ENCODE measurements at regions not wholly inside any gene's neighbourhood (a gene's known extent, or its start where the extent isn't known, plus 50 kb on each side); places are given as distances from the start of the nearest gene placed in this dataset.

GRCh38 chr3:20236603-20237002 is 50.6 kb upstream of the SGO1 start:
- H4K20me1 ChIP-seq (ENCODE audit: insufficient read depth, low read length, poor library complexity, severe bottlenecking) = no peaks in the 10 kb centered on the region
- H3K27me3 ChIP-seq (ENCODE audit: insufficient read depth, low read length, poor library complexity, severe bottlenecking) = no peaks in the 10 kb centered on the region
- H3K4me1 ChIP-seq (ENCODE audit: insufficient read depth, low read length, poor library complexity, severe bottlenecking) = no peaks in the 10 kb centered on the region
- no peaks in the 10 kb centered on the region for H3K9me3 ChIP-seq (ENCODE audit: insufficient read depth, low read depth, low read length)
- H3K4me2 ChIP-seq (ENCODE audit: low read depth, low read length, poor library complexity, severe bottlenecking) = no peak overlapping the region
- H3K9me2 ChIP-seq (replicated peaks; ENCODE audit: low read depth, low read length) = no peaks in the 10 kb centered on the region
- no peak overlapping the region for H3K9ac ChIP-seq (ENCODE audit: low read depth, low read length, poor library complexity, severe bottlenecking)
- no peak overlapping the region for H3K4me3 ChIP-seq (ENCODE audit: low read length, poor library complexity, severe bottlenecking)
- H2AFZ ChIP-seq (ENCODE audit: low read length) = no peak overlapping the region
- no peaks in the 10 kb centered on the region for H3K36me3 ChIP-seq (ENCODE audit: insufficient read depth, low read length)
- H3F3A ChIP-seq (ENCODE audit: low read depth) = no peaks in the 10 kb centered on the region
- TF ChIP-seq, protein P1, sequence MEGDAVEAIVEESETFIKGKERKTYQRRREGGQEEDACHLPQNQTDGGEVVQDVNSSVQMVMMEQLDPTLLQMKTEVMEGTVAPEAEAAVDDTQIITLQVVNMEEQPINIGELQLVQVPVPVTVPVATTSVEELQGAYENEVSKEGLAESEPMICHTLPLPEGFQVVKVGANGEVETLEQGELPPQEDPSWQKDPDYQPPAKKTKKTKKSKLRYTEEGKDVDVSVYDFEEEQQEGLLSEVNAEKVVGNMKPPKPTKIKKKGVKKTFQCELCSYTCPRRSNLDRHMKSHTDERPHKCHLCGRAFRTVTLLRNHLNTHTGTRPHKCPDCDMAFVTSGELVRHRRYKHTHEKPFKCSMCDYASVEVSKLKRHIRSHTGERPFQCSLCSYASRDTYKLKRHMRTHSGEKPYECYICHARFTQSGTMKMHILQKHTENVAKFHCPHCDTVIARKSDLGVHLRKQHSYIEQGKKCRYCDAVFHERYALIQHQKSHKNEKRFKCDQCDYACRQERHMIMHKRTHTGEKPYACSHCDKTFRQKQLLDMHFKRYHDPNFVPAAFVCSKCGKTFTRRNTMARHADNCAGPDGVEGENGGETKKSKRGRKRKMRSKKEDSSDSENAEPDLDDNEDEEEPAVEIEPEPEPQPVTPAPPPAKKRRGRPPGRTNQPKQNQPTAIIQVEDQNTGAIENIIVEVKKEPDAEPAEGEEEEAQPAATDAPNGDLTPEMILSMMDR (conservative IDR thresholded peaks at IDR 0.05; ENCODE audit: low read length) = no peak
- TF ChIP-seq EZH2phosphoT487 (IDR thresholded peaks at IDR 0.05; ENCODE audit: borderline replicate concordance) = no peak
- no peaks in the 10 kb centered on the region for H3K79me2 ChIP-seq (ENCODE audit: insufficient read depth, low read length)

All from Loucy (cell line).